ENCODE measurements at regions not wholly inside any gene's neighbourhood (a gene's known extent, or its start where the extent isn't known, plus 50 kb on each side); places are given as distances from the start of the nearest gene placed in this dataset.
"Not testable (repeated sequence)": the region's sequence is repeated elsewhere in the genome, so short reads cannot be mapped to it uniquely, and the experiment has no call there.

- H3K36me3 ChIP-seq (ENCODE audit: control insufficient read depth in 1 of 2, insufficient read depth in 2 of 2, low read length in 2 of 2); H4K91ac ChIP-seq (ENCODE audit: low read depth, low read length); H3K23ac ChIP-seq (ENCODE audit: low read length); H4K12ac ChIP-seq (ENCODE audit: low read depth, low read length); H3K4me3 ChIP-seq (ENCODE audit: low read depth, low read length); H3K4me1 ChIP-seq (ENCODE audit: control insufficient read depth in 1 of 2, insufficient read depth in 2 of 2, low read length in 2 of 2); H3K79me1 ChIP-seq (ENCODE audit: low read length); H2AK5ac ChIP-seq (ENCODE audit: low read length); DNase-seq; H3K79me2 ChIP-seq (ENCODE audit: control insufficient read depth, insufficient read depth, low read length, poor library complexity); H2BK5ac ChIP-seq (ENCODE audit: low read depth, low read length, poor library complexity); H3K14ac ChIP-seq (ENCODE audit: low read length); H3K27me3 ChIP-seq (ENCODE audit: insufficient read depth, low read length); H3K9ac ChIP-seq (ENCODE audit: low read length); H3K27ac ChIP-seq (ENCODE audit: low read depth, low read length); H3K4ac ChIP-seq (ENCODE audit: low read depth, low read length); H2AFZ ChIP-seq (ENCODE audit: insufficient read depth, low read length, poor library complexity); H3K9me3 ChIP-seq (ENCODE audit: insufficient read depth, low read depth, low read length); H3K18ac ChIP-seq (ENCODE audit: low read length); H4K8ac ChIP-seq (ENCODE audit: low read depth, low read length); H3K4me2 ChIP-seq (ENCODE audit: low read length); H2BK12ac ChIP-seq (ENCODE audit: low read length); H2BK120ac ChIP-seq (ENCODE audit: insufficient read depth, low read length, poor library complexity): not testable (repeated sequence)
- WGBS (ENCODE audit: extremely low coverage, insufficient coverage, insufficient read length): no CpG with 5 or more reads among the region's 3 CpGs
Observed at GRCh38 chr1:120617493-120617892, 106.3 kb upstream of the NBPF26 start.

DNA sequence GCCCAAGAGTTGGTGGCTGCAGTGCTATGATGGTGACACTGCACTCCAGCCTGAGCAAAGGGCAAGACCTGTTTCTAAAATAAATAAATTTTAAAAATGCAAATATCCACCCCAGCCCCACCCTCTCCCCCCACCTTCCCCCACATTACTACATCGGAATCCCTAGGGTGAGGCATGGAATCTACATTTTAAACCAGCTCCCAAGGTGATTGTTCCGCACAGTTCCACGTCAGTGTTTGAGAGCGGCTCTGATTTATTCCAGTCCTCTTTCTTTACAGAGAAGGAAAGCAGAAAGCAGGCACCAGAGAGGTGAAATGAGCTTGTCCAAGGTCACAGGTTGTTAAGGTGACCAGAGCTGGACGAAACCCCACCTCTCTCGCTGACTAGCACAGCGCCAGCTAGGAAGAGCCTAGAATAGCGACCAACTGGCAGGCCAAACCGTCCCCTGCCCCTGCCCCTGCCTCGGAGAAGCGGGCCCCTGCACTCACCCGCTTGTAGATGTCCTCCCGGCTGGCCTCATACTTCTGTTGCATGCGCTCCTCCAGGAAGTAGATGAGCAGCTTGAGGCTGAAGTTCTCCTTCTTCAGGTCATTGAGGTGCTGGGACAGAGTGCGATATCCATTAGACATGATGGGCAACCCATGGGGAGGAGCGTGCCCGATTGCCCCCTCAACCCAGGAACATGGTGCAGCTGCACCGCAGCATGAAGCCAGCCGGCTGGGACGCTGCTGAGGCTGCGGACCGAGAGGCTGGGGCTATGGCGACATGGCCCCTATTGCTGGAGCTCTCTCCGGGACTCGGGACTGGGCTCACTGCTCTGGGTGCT, 103.7 kb upstream of the NBPF26 start:
- H3K18ac ChIP-seq (ENCODE audit: low read length); H4K8ac ChIP-seq (ENCODE audit: low read depth, low read length); H2BK5ac ChIP-seq (ENCODE audit: low read depth, low read length, poor library complexity): not testable (repeated sequence)

GRCh38 chr1:120620693-120620969, 103.1 kb upstream of the NBPF26 start:
- not testable (repeated sequence) for H3K9me3 ChIP-seq (ENCODE audit: insufficient read depth, low read depth, low read length); H3K4me1 ChIP-seq (ENCODE audit: control insufficient read depth in 1 of 2, insufficient read depth in 2 of 2, low read length in 2 of 2); H3K79me2 ChIP-seq (ENCODE audit: control insufficient read depth, insufficient read depth, low read length, poor library complexity); H3K4me2 ChIP-seq (ENCODE audit: low read length); H3K23ac ChIP-seq (ENCODE audit: low read length); H3K14ac ChIP-seq (ENCODE audit: low read length); H3K9ac ChIP-seq (ENCODE audit: low read length); H3K36me3 ChIP-seq (ENCODE audit: control insufficient read depth in 1 of 2, insufficient read depth in 2 of 2, low read length in 2 of 2); H3K27ac ChIP-seq (ENCODE audit: low read depth, low read length); H2AK5ac ChIP-seq (ENCODE audit: low read length); H4K8ac ChIP-seq (ENCODE audit: low read depth, low read length); H3K4ac ChIP-seq (ENCODE audit: low read depth, low read length); H2BK120ac ChIP-seq (ENCODE audit: insufficient read depth, low read length, poor library complexity); H2AFZ ChIP-seq (ENCODE audit: insufficient read depth, low read length, poor library complexity); H3K27me3 ChIP-seq (ENCODE audit: insufficient read depth, low read length); H2BK12ac ChIP-seq (ENCODE audit: low read length); H3K4me3 ChIP-seq (ENCODE audit: low read depth, low read length); H4K91ac ChIP-seq (ENCODE audit: low read depth, low read length); DNase-seq; H2BK5ac ChIP-seq (ENCODE audit: low read depth, low read length, poor library complexity); H3K79me1 ChIP-seq (ENCODE audit: low read length); H3K18ac ChIP-seq (ENCODE audit: low read length); H4K12ac ChIP-seq (ENCODE audit: low read depth, low read length)
- no CpG with 5 or more reads among the region's 5 CpGs for WGBS (ENCODE audit: extremely low coverage, insufficient coverage, insufficient read length)

More for the DNA sequence above, 103.7 kb upstream of the NBPF26 start:
- not testable (repeated sequence) for H2BK120ac ChIP-seq (ENCODE audit: insufficient read depth, low read length, poor library complexity); H3K9me3 ChIP-seq (ENCODE audit: insufficient read depth, low read depth, low read length); H3K79me1 ChIP-seq (ENCODE audit: low read length); H2BK12ac ChIP-seq (ENCODE audit: low read length); H2AFZ ChIP-seq (ENCODE audit: insufficient read depth, low read length, poor library complexity); H3K4me2 ChIP-seq (ENCODE audit: low read length); H4K12ac ChIP-seq (ENCODE audit: low read depth, low read length); H2AK5ac ChIP-seq (ENCODE audit: low read length); H3K27ac ChIP-seq (ENCODE audit: low read depth, low read length); H3K79me2 ChIP-seq (ENCODE audit: control insufficient read depth, insufficient read depth, low read length, poor library complexity); H3K36me3 ChIP-seq (ENCODE audit: control insufficient read depth in 1 of 2, insufficient read depth in 2 of 2, low read length in 2 of 2); H3K27me3 ChIP-seq (ENCODE audit: insufficient read depth, low read length); H3K4me3 ChIP-seq (ENCODE audit: low read depth, low read length); H4K91ac ChIP-seq (ENCODE audit: low read depth, low read length); H3K9ac ChIP-seq (ENCODE audit: low read length); DNase-seq; H3K23ac ChIP-seq (ENCODE audit: low read length); H3K14ac ChIP-seq (ENCODE audit: low read length); H3K4ac ChIP-seq (ENCODE audit: low read depth, low read length); H3K4me1 ChIP-seq (ENCODE audit: control insufficient read depth in 1 of 2, insufficient read depth in 2 of 2, low read length in 2 of 2)
- no CpG with 5 or more reads among the region's 25 CpGs for WGBS (ENCODE audit: extremely low coverage, insufficient coverage, insufficient read length)

- H3K23ac ChIP-seq (ENCODE audit: low read length); H3K4ac ChIP-seq (ENCODE audit: low read depth, low read length); H3K9ac ChIP-seq (ENCODE audit: low read length); H3K14ac ChIP-seq (ENCODE audit: low read length); H2AFZ ChIP-seq (ENCODE audit: insufficient read depth, low read length, poor library complexity); H2BK120ac ChIP-seq (ENCODE audit: insufficient read depth, low read length, poor library complexity); H3K79me2 ChIP-seq (ENCODE audit: control insufficient read depth, insufficient read depth, low read length, poor library complexity); H2BK12ac ChIP-seq (ENCODE audit: low read length); H4K12ac ChIP-seq (ENCODE audit: low read depth, low read length); H3K79me1 ChIP-seq (ENCODE audit: low read length); H4K8ac ChIP-seq (ENCODE audit: low read depth, low read length); H3K4me2 ChIP-seq (ENCODE audit: low read length); H2AK5ac ChIP-seq (ENCODE audit: low read length); H3K36me3 ChIP-seq (ENCODE audit: control insufficient read depth in 1 of 2, insufficient read depth in 2 of 2, low read length in 2 of 2); H3K9me3 ChIP-seq (ENCODE audit: insufficient read depth, low read depth, low read length); DNase-seq; H4K91ac ChIP-seq (ENCODE audit: low read depth, low read length); H3K18ac ChIP-seq (ENCODE audit: low read length); H3K4me1 ChIP-seq (ENCODE audit: control insufficient read depth in 1 of 2, insufficient read depth in 2 of 2, low read length in 2 of 2); H3K27ac ChIP-seq (ENCODE audit: low read depth, low read length); H3K4me3 ChIP-seq (ENCODE audit: low read depth, low read length); H2BK5ac ChIP-seq (ENCODE audit: low read depth, low read length, poor library complexity); H3K27me3 ChIP-seq (ENCODE audit: insufficient read depth, low read length): not testable (repeated sequence)
- WGBS (ENCODE audit: extremely low coverage, insufficient coverage, insufficient read length): no CpG with 5 or more reads among the region's 5 CpGs
Observed at GRCh38 chr1:120621278-120621677, 102.5 kb upstream of the NBPF26 start.
